ENCODE measurements at regions not wholly inside any gene's neighbourhood (a gene's known extent, or its start where the extent isn't known, plus 50 kb on each side); places are given as distances from the start of the nearest gene placed in this dataset.

GRCh38 chr16:64225036-64225435, 896.8 kb downstream of the CDH11 start:
- DNase-seq, result no peak

- no peak for DNase-seq
These were observed 903.9 kb downstream of the CDH11 start for GRCh38 chr16:64217789-64218535.

GRCh38 chr16:64215730-64216129, 906.1 kb downstream of the CDH11 start:
- no peak for DNase-seq

GRCh38 chr16:64211331-64211730, 910.5 kb downstream of the CDH11 start:
- DNase-seq, result no peak

GRCh38 chr16:64206862-64207261, 915.0 kb downstream of the CDH11 start:
- no peak for DNase-seq

- DNase-seq, result no peak
These were observed 918.7 kb downstream of the CDH11 start for GRCh38 chr16:64203126-64203525.

- DNase-seq, result no peak
These were observed 919.3 kb downstream of the CDH11 start for GRCh38 chr16:64202571-64202970.

GRCh38 chr16:64196444-64196843, 925.4 kb downstream of the CDH11 start:
- DNase-seq, result no peak

GRCh38 chr16:64185954-64186353, 935.9 kb downstream of the CDH11 start:
- DNase-seq, result no peak

- DNase-seq, result no peak
These were observed 937.7 kb downstream of the CDH11 start for GRCh38 chr16:64184156-64184555.

- DNase-seq, result no peak
These were observed 938.9 kb downstream of the CDH11 start for GRCh38 chr16:64182985-64183384.

- no peak for DNase-seq
These were observed 940.5 kb downstream of the CDH11 start for GRCh38 chr16:64181271-64181925.

GRCh38 chr16:64180136-64180900, 941.5 kb downstream of the CDH11 start:
- no peak for DNase-seq

GRCh38 chr16:64174327-64174726, 947.5 kb downstream of the CDH11 start:
- no peak for DNase-seq

- no peak for DNase-seq
These were observed 949.2 kb downstream of the CDH11 start for GRCh38 chr16:64172652-64173051.

- no peak for DNase-seq
These were observed 949.6 kb downstream of the CDH11 start for GRCh38 chr16:64172226-64172625.

- no peak for DNase-seq
These were observed 950.2 kb downstream of the CDH11 start for GRCh38 chr16:64171632-64172031.

GRCh38 chr16:64168371-64168770, 953.5 kb downstream of the CDH11 start:
- DNase-seq, result no peak

- DNase-seq, result no peak
These were observed 953.9 kb downstream of the CDH11 start for GRCh38 chr16:64167936-64168335.

GRCh38 chr16:64165368-64165767, 956.5 kb downstream of the CDH11 start:
- DNase-seq, result no peak

- DNase-seq, result no peak
These were observed 959.1 kb downstream of the CDH11 start for GRCh38 chr16:64162613-64163375.

GRCh38 chr16:64159976-64160375, 961.9 kb downstream of the CDH11 start:
- DNase-seq, result no peak
